BLaER1 treated with 17β-estradiol and CSF1 and Interleukin-3, amounts not matched to agents 10 nM and 100 nM (cell line): ENCODE measurements at regions not wholly inside any gene's neighbourhood (a gene's known extent, or its start where the extent isn't known, plus 50 kb on each side); places are given as distances from the start of the nearest gene placed in this dataset.

Source experiments
- H3K27ac ChIP-seq, 11 experiments: shearing (Covaris generic); formaldehyde crosslinking; 2 replicates each; pipeline ENCODE4 v1.8.1; 2022
- H3K27me3 ChIP-seq, 11 experiments: shearing (Covaris generic); formaldehyde crosslinking; 2 replicates each; pipeline ENCODE4 v1.8.1; 2022
- H3K36me3 ChIP-seq, 11 experiments: shearing (Covaris generic); formaldehyde crosslinking; 2 replicates each; pipeline ENCODE4 v1.8.1; 2022
- H3K4me1 ChIP-seq, 10 experiments: shearing (Covaris generic); formaldehyde crosslinking; 2 replicates each; pipeline ENCODE4 v1.8.1; 2022
- H3K4me2 ChIP-seq, 11 experiments: shearing (Covaris generic); formaldehyde crosslinking; 2 replicates each; pipeline ENCODE4 v1.8.1; 2022
- H3K4me3 ChIP-seq, 10 experiments: shearing (Covaris generic); formaldehyde crosslinking; 2 replicates each; pipeline ENCODE4 v1.8.1; 2022
- H3K9ac ChIP-seq, 11 experiments: shearing (Covaris generic); formaldehyde crosslinking; 2 replicates each; pipeline ENCODE4 v1.8.1; 2022
- H3K9me3 ChIP-seq, 11 experiments: shearing (Covaris generic); formaldehyde crosslinking; replicated peaks in 1 of 11; 2 replicates each; pipeline ENCODE4 v1.8.1; 2022
- H4K20me1 ChIP-seq, 11 experiments: shearing (Covaris generic); formaldehyde crosslinking; 2 replicates each; pipeline ENCODE4 v1.8.1; 2022
- Cebpa-rat ChIP-seq, 11 experiments: shearing (Covaris generic); IDR thresholded peaks; 2 replicates each; pipeline ENCODE4 v1.8.1; 2022

DNA sequence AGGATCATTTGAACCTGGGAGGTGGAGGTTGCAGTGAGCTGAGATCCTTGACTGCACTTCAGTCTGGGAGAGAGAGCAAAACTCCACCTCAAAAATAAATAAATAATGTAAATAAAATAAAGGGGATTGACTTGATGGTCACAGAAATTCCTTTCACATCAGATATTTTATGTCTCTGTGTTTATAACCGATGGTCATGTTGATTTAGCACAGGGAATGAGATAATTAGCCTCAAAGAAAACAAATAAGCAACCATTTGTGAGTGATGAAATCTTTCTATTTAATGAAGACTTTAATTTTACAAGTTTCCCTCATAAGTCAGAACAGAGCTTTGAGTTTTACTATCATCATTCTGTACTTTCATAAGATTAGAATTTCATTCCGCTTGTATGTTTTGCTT is 64.8 kb upstream of the NUPR2 start:
- Histone ChIP-seq H4K20me1 (no peaks in the 10 kb centered on the region), H3K9me3 (peaks cover 30 to 71% (median 51%) of the 10 kb centered on the region in 11 experiments; a peak in 21 of 22 replicates), H3K4me1 (peaks cover 0 to 31% (median 17%) of the 10 kb centered on the region in 10 experiments; a peak in 11 of 20 replicates), H3K9ac (no peak overlapping the region), H3K36me3 (no peaks in the 10 kb centered on the region), H3K27ac (no peak overlapping the region), H3K27me3 (no peaks in the 10 kb centered on the region), H3K4me3 (no peak overlapping the region), H3K4me2 (no peak overlapping the region; a peak in 1 of 22 replicates)
- no peak for TF ChIP-seq Cebpa-rat (IDR thresholded peaks at IDR 0.05)

DNA sequence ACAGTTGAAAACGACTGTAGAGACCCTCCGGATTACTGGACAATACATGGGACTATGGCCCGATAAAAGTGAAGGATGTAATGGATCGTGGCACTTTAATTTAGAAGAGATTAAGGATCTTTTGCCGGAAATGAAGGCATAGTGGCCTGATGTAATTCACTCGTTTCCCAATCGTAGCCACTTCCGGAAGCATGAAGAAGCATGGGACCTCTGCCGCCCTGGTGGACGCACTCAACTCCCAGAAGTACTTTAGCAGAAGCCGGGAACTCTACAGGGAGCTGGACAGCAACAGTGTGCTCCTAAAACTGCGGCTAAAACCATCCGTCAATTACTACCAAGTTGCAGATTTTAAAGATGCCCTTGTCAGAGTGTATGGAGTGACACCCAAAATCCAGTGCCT is 59.6 kb upstream of the NUPR2 start:
- no peaks in the 10 kb centered on the region for H4K20me1 ChIP-seq
- H3K36me3 ChIP-seq = no peaks in the 10 kb centered on the region
- H3K4me3 ChIP-seq = no peak overlapping the region
- H3K4me2 ChIP-seq = no peak overlapping the region
- no peaks in the 10 kb centered on the region for H3K27me3 ChIP-seq
- H3K9ac ChIP-seq = no peak overlapping the region
- H3K9me3 ChIP-seq = peaks cover 17 to 43% (median 35%) of the 10 kb centered on the region in 11 experiments
- no peak for TF ChIP-seq Cebpa-rat (IDR thresholded peaks at IDR 0.05)
- no peaks in the 10 kb centered on the region for H3K4me1 ChIP-seq
- H3K27ac ChIP-seq = no peak overlapping the region

DNA sequence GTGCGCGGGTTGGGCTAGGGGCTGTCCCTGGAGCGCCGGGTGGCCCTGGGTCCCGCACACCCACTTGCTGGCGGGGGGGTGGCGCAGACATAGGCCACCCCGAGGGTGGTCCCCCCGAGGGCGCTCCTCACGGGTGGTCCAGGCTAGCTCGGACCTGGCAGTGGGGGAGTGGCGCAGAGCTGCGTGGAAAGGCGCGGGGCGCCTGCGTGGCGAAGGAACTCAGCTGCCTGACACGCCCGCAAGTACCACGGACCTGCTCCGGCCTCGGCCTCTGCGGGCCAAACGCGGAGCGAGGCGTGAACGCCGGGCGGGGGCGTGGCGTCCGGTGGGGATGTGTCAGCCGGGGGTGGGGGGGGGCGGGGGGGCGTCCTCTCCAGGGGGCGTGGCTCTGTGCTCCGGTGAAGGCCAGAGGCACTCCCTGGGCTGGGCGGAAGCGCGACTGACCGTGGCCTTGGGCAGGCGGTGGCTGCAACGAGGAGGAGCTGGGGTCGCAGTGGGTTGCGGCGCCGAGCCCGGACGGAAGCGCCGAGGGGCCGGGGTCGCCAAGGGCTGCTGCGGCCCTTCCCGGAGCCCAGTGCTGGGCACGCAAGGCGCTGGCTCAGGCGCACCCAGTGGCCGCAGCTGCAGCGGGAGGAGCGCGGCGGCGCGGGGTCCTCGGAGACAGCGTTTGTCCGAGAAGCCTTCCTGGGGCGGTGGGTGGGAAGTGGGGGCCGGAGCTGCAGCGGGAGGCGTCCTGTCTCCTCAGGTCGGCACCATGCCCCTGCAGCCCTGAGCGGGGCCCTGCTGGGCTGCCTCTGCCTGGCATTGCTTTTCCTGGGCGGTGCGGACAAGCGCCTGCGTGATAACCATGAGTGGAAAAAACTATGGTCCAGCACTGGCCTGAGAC is 58.9 kb upstream of the NUPR2 start:
- H3K36me3 ChIP-seq = no peaks in the 10 kb centered on the region
- H3K27ac ChIP-seq = no peak overlapping the region
- no peaks in the 10 kb centered on the region for H4K20me1 ChIP-seq
- no peak overlapping the region for H3K9ac ChIP-seq
- no peak for TF ChIP-seq Cebpa-rat (IDR thresholded peaks at IDR 0.05)
- H3K4me2 ChIP-seq = no peak overlapping the region
- no peak overlapping the region for H3K4me3 ChIP-seq
- no peaks in the 10 kb centered on the region for H3K27me3 ChIP-seq
- H3K4me1 ChIP-seq = no peaks in the 10 kb centered on the region
- peaks cover 17 to 40% (median 32%) of the 10 kb centered on the region in 11 experiments for H3K9me3 ChIP-seq

DNA sequence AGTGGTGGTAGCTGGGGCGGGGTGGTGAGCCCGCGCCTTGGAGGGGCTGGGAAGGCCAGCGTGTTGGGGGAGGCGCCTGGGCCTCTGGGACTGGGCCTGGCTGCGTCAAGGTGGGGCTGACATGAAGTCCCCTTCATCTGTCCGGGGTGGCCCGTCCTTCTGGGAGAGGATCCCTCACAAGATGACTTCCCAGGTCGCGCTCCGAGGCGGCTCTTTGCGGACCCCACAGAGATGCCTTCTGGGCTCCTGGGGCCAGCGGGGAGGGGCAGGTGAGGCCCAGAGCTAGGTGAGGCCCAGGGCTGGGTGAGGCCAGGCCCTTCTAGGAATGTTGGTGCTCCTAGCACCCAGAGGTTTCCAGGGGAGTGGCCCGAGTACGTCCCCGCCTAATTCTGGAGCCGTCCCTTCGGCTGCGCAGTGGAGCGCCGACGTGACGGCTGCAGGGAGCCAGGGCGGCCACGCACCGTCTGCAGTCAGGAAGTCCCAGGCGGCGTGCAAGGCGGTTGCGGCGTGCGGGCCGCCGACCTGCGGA is 58.2 kb upstream of the NUPR2 start:
- H3K4me2 ChIP-seq = no peak overlapping the region
- H3K9me3 ChIP-seq = peaks cover 17 to 37% (median 27%) of the 10 kb centered on the region in 11 experiments
- TF ChIP-seq Cebpa-rat (IDR thresholded peaks at IDR 0.05) = no peak
- no peaks in the 10 kb centered on the region for H3K27me3 ChIP-seq
- H4K20me1 ChIP-seq = no peaks in the 10 kb centered on the region
- H3K27ac ChIP-seq = no peak overlapping the region
- no peak overlapping the region for H3K4me3 ChIP-seq
- H3K36me3 ChIP-seq = no peaks in the 10 kb centered on the region
- H3K9ac ChIP-seq = no peak overlapping the region
- H3K4me1 ChIP-seq = no peaks in the 10 kb centered on the region
